IPS DF 6.9 (cell line): ENCODE measurements at regions not wholly inside any gene's neighbourhood (a gene's known extent, or its start where the extent isn't known, plus 50 kb on each side); places are given as distances from the start of the nearest gene placed in this dataset.

ENCODE experiments used
- DNase-seq: peaks from one replicate; pipeline ENCODE4 v3.0.0-alpha.2; 2013; ENCODE audit warnings: low read depth, low spot score
- H3K27ac ChIP-seq: one replicate; pipeline ENCODE4 v1.5.1; 2013; ENCODE audit warnings: low read length, control low read depth
- H3K27me3 ChIP-seq: 2 replicates; pipeline ENCODE4 v1.6.1; 2013; ENCODE audit warnings: mild to moderate bottlenecking, low read length; ENCODE audit not compliant: control insufficient read depth, insufficient read depth
- H3K36me3 ChIP-seq: 2 replicates; pipeline ENCODE4 v1.6.1; 2013; ENCODE audit warnings: low read length; ENCODE audit not compliant: control insufficient read depth, insufficient read depth
- H3K4me1 ChIP-seq: 2 replicates; pipeline ENCODE4 v1.6.1; 2013; ENCODE audit warnings: low read length; ENCODE audit not compliant: control insufficient read depth, insufficient read depth
- H3K4me3 ChIP-seq: 2 replicates; pipeline ENCODE4 v1.5.1; 2013; ENCODE audit warnings: mild to moderate bottlenecking, low read length
- H3K9me3 ChIP-seq: 2 replicates; pipeline ENCODE4 v1.6.1; 2013; ENCODE audit warnings: low read length, inconsistent platforms; ENCODE audit not compliant: control insufficient read depth, insufficient read depth
- WGBS: extraction: QIAGEN DNeasy Blood & Tissue Kit; methylation state at CpG from one replicate; pipeline ENCODE4 v1.1.7; 2013; ENCODE audit warnings: mixed read lengths, missing lambda C conversion rate; ENCODE audit not compliant: insufficient read length, insufficient coverage; 5-methylcytosine and 5-hydroxymethylcytosine counted together

- no peaks in the 10 kb centered on the region for H3K9me3 ChIP-seq
- no peaks in the 10 kb centered on the region for H3K27me3 ChIP-seq
- H3K36me3 ChIP-seq: no peaks in the 10 kb centered on the region
- H3K4me3 ChIP-seq: no peak overlapping the region; the same call in 1 of the 2 replicates
- H3K4me1 ChIP-seq: no peaks in the 10 kb centered on the region
- H3K27ac ChIP-seq: no peak overlapping the region
- no peak for DNase-seq
- WGBS: no CpG with 5 or more reads among the region's 20 CpGs
Measured at GRCh38 chr9:88077071-88077617, 61.1 kb downstream of the SPATA31C2 start.

DNA sequence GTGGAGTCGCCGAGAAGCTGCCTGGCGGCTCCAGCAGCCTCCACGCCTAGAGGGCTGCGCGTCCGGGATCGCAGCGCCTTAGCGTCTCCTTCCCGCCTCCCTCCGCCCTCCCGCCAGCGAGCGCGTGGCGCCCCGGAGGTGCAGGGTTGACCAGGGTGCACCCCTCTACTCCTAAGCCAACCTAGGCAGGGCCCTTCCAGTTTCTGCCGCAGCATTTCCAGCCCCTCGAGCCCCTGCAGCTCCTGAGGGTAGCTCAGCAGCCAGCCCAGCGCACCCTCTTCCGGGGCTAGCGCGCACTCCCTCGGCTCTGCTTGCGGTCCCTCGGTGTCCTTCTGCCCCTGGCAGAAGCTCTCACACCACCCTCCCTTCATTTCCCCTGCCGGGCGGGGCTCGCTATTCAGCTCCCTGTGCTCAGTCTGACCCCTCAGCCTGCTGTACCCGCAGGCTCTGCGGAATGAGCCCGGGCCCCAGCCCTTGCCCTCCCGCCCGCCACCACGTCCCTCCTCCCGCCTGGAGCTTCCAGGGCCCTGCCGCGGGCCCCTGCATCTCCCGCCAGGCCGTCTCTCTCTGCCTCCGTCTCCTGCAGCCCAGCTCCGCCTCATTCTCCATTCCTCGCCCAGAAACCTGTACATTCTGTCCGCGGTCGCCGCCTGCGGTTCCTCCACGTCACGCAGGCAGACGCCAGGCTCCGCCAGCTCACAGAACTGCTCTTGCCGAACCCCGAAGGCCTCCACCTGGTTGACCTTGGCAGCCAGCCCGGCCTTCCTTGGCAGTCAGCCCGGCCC is 61.8 kb downstream of the SPATA31C2 start:
- peak overlapping the region; percentile 44; the same call in 1 of the 2 replicates for H3K4me3 ChIP-seq
- no peaks in the 10 kb centered on the region for H3K4me1 ChIP-seq
- no peak overlapping the region for H3K27ac ChIP-seq
- WGBS: no CpG with 5 or more reads among the region's 57 CpGs
- DNase-seq: peak; percentile 37
- H3K36me3 ChIP-seq: no peaks in the 10 kb centered on the region
- no peaks in the 10 kb centered on the region for H3K27me3 ChIP-seq
- H3K9me3 ChIP-seq: no peaks in the 10 kb centered on the region

GRCh38 chr9:88075966-88076285 is 62.3 kb downstream of the SPATA31C2 start:
- peak overlapping the region; percentile 44; the same call in 1 of the 2 replicates for H3K4me3 ChIP-seq
- H3K9me3 ChIP-seq: no peaks in the 10 kb centered on the region
- DNase-seq: no peak
- no peak overlapping the region for H3K27ac ChIP-seq
- H3K27me3 ChIP-seq: no peaks in the 10 kb centered on the region
- no CpG with 5 or more reads among the region's 12 CpGs for whole genome bisulfite sequencing
- H3K4me1 ChIP-seq: no peaks in the 10 kb centered on the region
- no peaks in the 10 kb centered on the region for H3K36me3 ChIP-seq

GRCh38 chr9:88075506-88075905 is 62.8 kb downstream of the SPATA31C2 start:
- Histone ChIP-seq H3K4me1 (no peaks in the 10 kb centered on the region), H3K36me3 (no peaks in the 10 kb centered on the region), H3K4me3 (no peak overlapping the region), H3K27ac (no peak overlapping the region), H3K27me3 (no peaks in the 10 kb centered on the region), H3K9me3 (no peaks in the 10 kb centered on the region)
- WGBS: no CpG with 5 or more reads among the region's 3 CpGs
- no peak for DNase-seq

GRCh38 chr9:88074931-88075330 is 63.3 kb downstream of the SPATA31C2 start:
- Histone ChIP-seq H3K27ac (no peak overlapping the region), H3K36me3 (no peaks in the 10 kb centered on the region), H3K27me3 (no peaks in the 10 kb centered on the region), H3K4me3 (no peak overlapping the region), H3K9me3 (no peaks in the 10 kb centered on the region), H3K4me1 (no peaks in the 10 kb centered on the region)
- no peak for DNase-seq
- no CpG with 5 or more reads among the region's 5 CpGs for WGBS

DNA sequence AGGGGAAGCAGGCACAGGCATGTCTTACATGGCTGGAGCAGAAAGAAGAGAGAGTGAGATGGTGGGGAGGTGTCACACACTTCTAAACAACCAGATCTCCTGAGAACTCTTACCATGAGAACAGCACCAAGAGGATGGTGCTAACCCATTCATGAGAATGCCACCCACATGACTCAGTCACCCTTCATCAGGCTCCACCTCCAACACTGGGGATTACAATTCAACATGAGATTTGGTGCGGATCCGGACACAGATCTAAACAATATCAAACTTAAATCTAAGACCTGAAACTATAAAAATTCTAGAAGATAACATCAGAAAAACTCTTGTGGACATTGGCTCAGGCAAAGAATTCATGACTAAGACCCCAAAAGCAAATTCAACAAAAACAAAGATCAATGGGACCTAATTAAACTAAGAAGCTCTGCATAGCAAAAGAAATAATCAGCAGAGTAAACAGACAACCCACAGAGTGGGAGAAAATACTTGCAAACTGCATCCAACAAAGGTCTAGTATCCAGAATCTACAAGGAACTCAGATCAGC is 65.4 kb downstream of the SPATA31C2 start:
- DNase-seq: no peak
- Histone ChIP-seq H3K4me1 (no peaks in the 10 kb centered on the region), H3K4me3 (no peak overlapping the region), H3K9me3 (no peaks in the 10 kb centered on the region), H3K27ac (no peak overlapping the region), H3K27me3 (no peaks in the 10 kb centered on the region), H3K36me3 (no peaks in the 10 kb centered on the region)
- no CpG with 5 or more reads among the region's 2 CpGs for WGBS

GRCh38 chr9:88071331-88071730 is 66.9 kb downstream of the SPATA31C2 start:
- no peaks in the 10 kb centered on the region for H3K4me1 ChIP-seq
- no peak overlapping the region for H3K27ac ChIP-seq
- H3K27me3 ChIP-seq: no peaks in the 10 kb centered on the region
- no CpG with 5 or more reads among the region's 2 CpGs for WGBS
- no peaks in the 10 kb centered on the region for H3K36me3 ChIP-seq
- H3K9me3 ChIP-seq: no peaks in the 10 kb centered on the region
- DNase-seq: no peak
- H3K4me3 ChIP-seq: no peak overlapping the region

DNA sequence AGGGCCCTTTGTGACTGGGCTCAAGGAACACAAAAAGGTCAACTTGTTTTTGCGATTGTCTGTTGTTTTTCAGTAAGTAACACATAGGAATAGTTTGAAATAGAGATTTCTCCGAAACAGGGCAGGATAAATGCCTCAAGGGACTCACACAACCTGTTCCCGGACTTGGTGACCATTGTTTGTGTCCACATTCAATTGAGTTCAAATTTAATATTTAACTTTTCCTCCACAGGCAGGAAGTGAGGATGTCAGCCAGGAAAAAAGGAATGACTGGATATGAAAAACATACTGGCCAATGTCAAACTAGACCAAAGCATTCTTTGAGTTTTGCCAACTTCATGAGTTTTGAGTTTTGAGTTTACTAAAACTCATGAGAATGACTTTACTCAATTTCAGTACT is 72.7 kb downstream of the SPATA31C2 start:
- DNase-seq: no peak
- Histone ChIP-seq H3K4me1 (no peaks in the 10 kb centered on the region), H3K27ac (no peak overlapping the region), H3K36me3 (no peaks in the 10 kb centered on the region), H3K4me3 (no peak overlapping the region), H3K27me3 (no peaks in the 10 kb centered on the region), H3K9me3 (no peaks in the 10 kb centered on the region)
- no CpG with 5 or more reads among the region's 3 CpGs for WGBS

- Histone ChIP-seq H3K4me1 (no peaks in the 10 kb centered on the region), H3K36me3 (no peaks in the 10 kb centered on the region), H3K4me3 (no peak overlapping the region), H3K9me3 (no peaks in the 10 kb centered on the region), H3K27me3 (no peaks in the 10 kb centered on the region), H3K27ac (no peak overlapping the region)
- DNase-seq: no peak
- WGBS: no CpG with 5 or more reads among the region's 4 CpGs
Measured at GRCh38 chr9:88064554-88064953, 73.7 kb downstream of the SPATA31C2 start.

GRCh38 chr9:88060746-88061145 is 77.5 kb downstream of the SPATA31C2 start:
- no peaks in the 10 kb centered on the region for H3K4me1 ChIP-seq
- no peak for DNase-seq
- no peak overlapping the region for H3K27ac ChIP-seq
- H3K4me3 ChIP-seq: no peak overlapping the region
- no CpG with 5 or more reads among the region's 7 CpGs for WGBS
- no peaks in the 10 kb centered on the region for H3K27me3 ChIP-seq
- H3K9me3 ChIP-seq: no peaks in the 10 kb centered on the region
- no peaks in the 10 kb centered on the region for H3K36me3 ChIP-seq

DNA sequence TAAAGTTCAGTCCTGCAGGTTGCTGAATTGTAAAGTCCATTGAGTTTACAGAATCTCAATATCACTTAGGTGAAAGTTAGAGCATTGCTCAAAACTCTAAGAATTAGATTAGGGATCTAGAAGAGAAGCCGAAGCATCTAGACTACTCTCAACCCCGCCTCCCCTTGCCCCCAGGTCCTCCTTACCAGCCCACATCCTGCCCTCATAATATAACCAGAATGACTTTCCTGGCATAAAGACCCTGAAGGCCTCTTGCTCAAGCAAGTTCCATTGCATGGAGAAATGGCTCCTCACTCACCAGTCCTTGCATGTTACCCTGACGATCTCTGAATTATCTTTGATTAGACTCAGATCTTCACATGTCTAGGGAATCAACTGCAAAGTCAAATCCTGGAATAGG is 78.8 kb downstream of the SPATA31C2 start:
- H3K27ac ChIP-seq: no peak overlapping the region
- H3K27me3 ChIP-seq: no peaks in the 10 kb centered on the region
- H3K36me3 ChIP-seq: no peaks in the 10 kb centered on the region
- no CpG with 5 or more reads among the region's 3 CpGs for WGBS
- H3K9me3 ChIP-seq: no peaks in the 10 kb centered on the region
- no peak overlapping the region for H3K4me3 ChIP-seq
- no peaks in the 10 kb centered on the region for H3K4me1 ChIP-seq
- no peak for DNase-seq
